HG03039 (cell line): ENCODE measurements at regions not wholly inside any gene's neighbourhood (a gene's known extent, or its start where the extent isn't known, plus 50 kb on each side); places are given as distances from the start of the nearest gene placed in this dataset.

Source experiments
- ATAC-seq: cut with Tn5 transposase; IDR thresholded peaks from one replicate; pipeline ENCODE4 v1.9.1; 2021; ENCODE audit warnings: mild to moderate bottlenecking, moderate library complexity; ENCODE audit not compliant: unreplicated experiment

DNA sequence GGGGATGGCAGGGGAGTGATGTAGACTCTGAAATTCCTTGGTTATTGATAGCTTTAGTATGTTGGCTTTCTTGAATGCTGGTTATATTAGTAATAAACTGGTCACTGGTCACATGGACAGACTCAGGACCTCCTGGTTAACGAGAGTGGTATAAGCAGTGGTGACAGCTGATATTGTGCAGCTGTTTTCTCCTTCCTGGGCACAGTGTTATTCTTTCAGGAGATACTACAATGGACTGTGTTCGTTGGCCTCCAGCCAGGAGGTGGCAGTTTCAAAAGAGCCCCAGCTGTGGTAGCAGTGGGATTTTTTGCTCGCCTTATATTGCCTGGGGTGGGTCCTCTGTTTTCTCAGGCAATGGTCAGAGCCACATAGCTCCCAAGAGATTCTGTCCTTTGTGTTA lies 181.6 kb upstream of the RBMS3 start:
- ATAC-seq = no peak

DNA sequence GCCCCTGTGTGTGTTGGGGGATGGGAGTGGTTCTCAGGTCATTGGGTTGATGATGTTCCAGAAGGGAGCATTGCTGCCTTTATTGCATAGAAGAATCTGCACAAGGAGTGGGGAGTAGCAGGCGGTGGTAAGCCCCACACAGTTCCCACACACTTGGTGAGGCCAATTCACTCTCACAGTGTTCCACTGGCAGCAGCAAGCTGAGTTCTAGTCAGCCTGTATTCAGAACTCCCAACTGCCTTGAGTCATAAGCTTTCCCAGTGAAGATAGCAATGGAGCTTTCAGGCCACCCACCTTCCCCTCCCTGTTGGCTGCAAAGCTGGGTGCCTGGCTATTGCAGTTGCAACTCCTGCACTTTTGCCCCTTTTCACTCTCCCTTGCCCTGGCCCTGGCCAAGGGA lies 181.1 kb upstream of the RBMS3 start:
- ATAC-seq = no peak

DNA sequence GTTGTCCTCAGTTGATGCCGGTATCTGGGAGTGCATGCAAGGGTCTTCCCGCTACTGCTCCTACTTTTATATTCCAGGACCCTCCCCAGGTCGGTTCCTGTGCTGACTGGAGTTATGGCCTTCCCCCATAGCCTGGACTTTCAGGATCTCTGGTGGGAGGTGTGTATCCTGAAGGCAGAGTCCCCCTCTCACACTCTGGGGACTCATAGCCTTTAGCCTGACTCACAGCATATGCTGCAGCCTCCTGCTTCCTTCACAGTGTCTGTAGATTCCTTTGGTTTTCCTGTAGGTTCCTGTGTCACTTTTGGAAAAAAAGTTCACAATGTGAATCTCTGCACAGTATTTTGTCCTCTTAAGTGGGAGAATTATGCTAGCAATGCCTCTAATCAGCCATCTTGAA lies 180.6 kb upstream of the RBMS3 start:
- no peak for ATAC-seq

DNA sequence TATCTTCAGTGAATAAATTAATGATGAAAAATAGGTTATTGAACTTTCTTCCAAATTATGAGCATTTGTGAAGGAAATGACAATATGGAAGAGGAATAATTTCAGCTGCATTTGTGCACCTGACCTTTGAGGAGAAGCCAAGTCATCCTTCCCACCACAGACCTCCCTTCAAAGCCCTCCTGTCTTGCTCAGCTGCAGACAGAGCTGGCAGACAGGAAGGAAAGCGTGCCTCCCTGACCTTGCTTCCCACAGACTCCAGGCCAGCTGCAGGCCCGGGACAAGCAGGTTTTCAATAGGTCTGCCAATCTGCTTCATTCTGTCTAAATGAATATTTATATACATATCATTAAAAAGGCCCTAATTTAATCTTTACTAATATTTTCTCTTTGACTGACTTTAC lies 152.9 kb upstream of the RBMS3 start:
- no peak for ATAC-seq

DNA sequence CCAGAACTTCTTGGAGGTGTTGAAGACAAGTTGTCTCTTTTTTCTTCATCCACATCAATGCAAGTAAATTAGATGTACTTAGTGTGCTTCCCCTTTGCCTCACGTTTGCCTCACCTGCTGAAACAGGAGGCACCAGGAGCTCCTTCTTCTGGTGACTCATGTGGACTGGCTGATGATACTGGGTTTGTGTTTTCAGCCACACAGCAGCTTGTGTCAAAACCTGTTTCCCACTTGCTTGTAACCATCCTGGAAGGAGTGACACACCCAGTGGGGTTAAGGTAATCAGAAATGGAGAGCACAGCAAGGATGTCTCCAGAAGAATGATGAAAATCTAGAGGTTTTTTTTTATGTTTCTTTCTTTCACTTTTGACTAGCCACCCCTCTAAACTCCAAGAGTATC lies 143.3 kb upstream of the RBMS3 start:
- ATAC-seq = no peak

DNA sequence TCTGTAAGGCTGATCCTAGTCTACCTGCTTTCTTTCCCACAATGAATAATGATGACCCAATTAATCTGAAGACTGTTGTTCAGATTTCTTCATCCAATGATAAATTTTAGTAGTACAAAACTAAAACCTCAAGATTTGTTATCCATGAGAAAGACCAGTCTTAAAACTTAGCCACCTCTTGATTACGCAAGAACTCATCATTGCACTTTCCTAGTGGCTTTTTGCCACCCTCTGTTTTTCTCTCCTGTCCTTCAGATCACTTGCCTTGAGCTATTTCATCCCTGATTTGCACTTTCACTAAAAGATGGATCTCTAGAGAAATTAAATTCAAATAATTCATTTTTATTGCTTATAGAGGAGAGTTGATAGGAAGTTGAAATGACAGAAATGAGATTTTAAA lies 142.7 kb upstream of the RBMS3 start:
- ATAC-seq = no peak

DNA sequence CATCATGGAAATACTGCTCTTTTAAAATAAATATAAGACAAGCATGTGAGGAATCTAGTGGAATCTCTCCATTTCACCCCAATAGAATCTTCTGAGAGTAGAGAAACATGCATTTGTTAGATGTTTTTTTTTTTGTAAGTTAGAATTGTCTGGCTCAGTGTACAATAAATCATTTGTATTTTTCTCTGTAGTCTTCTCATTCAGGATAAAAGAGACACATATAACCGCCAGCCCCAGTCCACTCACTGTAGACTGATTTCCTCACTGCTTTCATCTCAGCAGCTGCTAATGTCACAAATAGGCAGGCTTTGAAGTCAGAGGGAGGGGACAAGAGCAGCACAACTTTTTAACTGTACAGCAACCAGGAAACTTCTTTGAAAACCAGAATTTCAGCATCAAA lies 140.2 kb upstream of the RBMS3 start:
- ATAC-seq = no peak

DNA sequence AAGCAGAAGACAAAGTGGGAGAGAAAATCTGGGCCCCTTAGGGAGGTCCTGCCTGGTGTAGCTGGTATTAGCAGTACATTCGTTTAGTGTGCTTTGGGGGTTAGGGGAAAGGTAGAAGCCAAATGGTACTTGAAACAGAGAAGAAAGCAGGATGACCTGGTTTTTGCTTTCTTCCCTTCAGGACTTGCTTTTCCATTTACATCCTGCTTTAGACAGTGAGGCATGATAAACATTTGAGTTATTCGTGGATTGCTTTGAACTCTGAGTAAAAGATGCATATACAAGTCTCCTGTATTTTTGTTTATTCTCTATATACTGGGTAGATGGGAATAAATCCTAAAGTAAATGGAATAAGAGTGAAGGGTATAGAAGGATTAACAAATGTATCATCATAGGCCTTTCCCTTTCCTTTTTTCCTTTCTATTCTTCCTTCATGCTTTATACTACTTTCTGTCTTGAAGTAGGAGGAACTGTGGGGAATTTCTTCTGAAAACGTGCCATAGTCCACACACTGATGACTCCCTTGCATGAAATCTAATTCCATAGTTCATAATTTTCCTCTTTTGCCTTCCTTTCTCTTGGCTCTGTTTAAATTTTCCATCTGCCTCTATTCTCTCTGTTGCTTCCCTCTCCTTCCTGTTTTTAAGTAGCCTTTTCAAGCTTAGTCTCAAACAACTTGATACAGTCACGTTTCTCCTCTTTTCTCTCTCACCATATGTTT lies 139.5 kb upstream of the RBMS3 start:
- ATAC-seq = no peak

DNA sequence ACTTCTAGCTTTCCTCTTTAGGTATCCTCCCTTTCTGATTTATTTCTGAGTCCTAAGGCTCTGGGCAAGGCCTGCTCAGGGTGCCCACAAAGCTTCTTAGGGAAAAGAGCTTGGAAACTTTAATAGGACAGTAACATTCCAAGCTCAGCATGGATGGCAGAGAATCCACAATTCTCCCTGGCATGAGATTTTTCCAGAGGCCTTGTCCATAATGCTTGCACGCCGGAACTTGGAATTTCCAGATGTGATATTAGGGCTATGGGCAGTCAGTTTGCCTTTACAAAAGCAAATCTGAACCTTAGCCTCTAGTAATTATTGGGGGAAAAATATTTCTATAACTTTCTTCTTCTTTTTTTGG lies 139.0 kb upstream of the RBMS3 start:
- ATAC-seq = no peak

DNA sequence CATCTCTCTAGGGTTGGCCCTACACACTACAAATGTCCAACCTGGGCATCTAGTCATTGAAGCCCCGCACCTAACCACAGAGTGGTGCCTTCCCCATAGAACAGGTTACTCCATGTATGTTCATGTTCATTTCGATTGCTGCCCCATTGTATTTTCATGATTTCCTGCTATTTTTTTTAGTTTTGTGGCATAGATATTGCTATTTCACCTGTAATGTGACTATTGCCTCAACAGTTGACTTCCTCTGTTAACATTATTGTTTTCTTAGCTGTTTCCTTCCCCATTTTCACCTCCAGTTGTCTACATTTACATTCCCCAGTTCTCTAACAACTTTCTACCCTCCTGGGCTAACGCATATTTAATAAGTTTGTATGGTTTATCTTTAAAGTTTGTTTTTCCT lies 137.7 kb upstream of the RBMS3 start:
- ATAC-seq = no peak

DNA sequence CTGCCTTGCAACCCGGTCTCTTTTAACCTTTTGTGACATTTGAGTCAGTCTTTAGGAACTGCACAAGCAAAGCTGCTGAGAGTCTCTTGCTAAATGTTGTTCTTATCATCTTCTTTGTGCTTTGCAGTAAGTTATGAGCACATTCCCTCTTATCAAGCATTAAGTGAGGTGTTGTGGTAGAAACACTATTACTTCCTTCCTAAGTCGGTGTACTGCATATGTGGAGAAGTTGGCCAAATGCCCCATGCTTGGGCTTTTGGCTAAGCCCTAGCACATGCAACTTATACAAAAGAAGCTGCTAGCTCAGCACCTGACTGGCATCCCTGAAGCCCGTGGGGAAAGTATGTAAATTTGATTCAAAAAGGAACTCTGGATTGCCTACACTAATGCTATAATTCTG lies 136.5 kb upstream of the RBMS3 start:
- ATAC-seq = no peak

DNA sequence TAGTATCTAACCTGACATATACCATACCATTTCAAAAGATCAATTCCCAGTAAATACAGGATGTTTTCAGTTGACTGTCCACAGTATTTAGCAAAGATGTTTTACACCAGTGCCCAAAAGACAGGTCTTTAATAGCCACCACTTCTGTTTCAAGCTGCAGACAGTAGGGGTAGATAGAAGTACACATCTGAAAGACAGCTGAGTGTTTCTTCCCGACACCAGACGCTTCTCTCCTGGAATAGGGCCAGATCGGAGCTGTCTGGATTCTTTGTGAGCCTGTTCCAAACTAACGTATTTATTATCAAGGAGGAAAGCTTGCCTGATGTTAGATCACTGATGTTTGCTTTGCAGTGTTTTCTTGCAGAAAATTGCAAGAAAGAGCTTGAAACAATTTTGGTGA lies 136.1 kb upstream of the RBMS3 start:
- no peak for ATAC-seq

DNA sequence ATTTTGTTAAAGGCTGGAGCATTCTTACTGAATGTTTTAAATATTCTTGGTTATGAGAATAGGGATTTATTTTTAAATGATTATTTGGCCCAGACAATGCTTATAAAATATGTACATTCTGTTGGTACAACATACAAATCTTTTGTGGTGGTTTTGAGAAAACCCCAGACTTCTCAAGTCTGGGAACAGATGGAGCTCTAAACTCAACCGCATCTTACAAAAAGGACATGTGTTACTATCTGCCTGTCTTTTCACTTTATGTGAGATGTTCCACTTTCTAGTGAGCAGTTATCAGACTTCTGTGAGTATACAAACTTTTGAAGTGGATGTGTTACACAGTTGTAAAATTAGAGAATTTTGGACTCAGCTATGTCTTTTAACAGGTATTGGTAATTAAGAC lies 135.5 kb upstream of the RBMS3 start:
- no peak for ATAC-seq

DNA sequence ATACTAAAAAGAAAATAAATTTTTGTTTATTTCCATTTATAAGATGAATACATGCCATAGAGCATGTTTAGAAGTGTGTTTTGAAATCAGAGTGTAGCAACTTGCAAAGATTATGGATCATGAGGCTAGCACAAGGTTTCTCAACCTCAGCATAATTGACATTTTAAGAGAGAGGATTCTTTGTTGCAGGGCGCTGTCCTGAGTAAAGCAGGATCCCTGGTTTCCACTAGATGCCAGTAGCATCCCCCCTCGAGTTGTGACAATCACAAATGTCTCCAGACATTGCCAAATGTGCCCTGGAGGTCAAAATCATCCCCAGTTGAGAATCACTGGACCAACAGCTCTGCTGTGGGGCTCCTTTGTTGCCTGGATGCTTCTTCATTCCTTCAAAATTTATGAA lies 128.5 kb upstream of the RBMS3 start:
- no peak for ATAC-seq

DNA sequence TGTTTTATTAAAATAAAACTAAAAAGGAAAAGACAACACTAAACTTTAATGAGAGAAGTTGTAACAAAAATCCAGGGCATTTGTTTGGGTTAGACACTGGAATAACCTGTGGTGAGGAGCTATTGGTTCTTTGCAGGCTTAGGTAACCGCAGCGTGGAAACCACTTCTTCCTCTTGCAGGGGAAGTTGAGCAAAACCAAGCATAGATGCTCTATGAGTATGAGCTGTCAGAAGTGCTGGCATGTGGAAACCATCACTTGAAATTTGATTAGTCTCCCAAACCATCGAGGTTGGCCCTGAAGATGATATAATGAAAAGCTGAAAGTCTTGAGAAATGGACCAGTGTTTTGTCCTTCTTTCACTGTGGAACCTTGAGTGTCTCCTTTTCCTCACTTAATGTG lies 127.1 kb upstream of the RBMS3 start:
- ATAC-seq = no peak

DNA sequence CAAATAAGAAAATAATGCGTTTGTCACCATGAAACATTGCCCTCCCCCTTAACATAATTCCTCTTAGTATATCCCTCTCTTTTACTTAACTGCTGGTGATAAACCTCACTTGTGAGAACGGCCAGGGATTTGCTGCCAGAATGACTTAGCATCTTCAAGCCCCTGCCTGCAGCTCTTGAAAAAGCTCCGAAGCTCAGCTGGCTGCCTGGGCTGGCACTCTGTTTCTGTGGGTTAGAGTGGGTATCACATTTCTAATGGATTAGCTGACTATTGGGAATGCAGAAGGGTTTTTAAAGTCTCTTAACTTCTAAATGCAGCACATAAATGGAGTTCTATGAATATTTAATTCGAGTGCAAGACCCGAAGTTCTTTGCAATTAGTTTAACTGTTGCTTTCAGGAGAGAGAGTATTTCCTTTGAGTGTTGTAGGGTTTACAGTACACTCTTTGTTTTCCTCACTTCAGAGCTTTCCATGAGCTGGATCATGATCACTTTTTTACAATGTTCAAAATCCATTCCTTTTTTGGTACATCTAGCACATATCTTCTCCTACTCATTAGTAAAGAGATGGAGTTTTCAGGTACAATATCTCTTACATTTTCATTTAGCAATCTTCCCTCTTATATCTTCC lies 124.7 kb upstream of the RBMS3 start:
- ATAC-seq = no peak

DNA sequence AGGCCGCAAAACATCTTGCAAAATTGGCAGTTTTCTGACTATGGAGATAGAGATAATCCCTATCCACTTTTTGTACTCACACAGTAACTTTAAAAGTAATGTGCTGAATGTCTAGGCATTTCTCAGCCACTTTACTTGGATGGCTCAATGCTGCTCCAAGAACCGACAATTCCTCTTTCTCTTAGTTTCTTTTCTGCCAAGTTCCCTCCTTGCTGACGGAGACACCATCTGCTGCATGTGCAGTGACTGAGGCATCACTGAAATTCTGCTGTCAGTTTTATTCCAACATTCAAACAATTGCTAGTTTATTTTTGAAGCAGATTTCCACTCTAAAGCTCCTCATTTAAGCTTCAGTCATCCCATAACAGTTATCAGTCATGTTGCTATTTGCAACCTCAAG lies 116.0 kb upstream of the RBMS3 start:
- no peak for ATAC-seq

DNA sequence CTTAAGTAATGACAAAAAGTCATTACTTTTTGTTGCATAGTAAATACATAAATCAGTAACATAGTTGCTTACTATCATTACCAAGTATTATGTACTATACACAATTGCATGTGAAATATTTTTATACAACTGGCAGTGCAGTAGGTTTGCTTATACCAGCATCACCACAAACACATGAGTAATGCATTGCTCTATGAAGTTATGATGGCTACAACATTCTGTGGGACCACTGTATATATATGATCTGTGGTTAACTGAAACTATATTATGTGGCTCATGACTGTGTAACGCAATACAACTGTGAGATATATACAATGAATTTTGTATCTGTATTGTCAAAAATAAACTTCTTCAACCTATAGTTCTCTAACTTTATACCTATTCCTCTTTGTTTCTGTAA lies 113.7 kb upstream of the RBMS3 start:
- no peak for ATAC-seq

DNA sequence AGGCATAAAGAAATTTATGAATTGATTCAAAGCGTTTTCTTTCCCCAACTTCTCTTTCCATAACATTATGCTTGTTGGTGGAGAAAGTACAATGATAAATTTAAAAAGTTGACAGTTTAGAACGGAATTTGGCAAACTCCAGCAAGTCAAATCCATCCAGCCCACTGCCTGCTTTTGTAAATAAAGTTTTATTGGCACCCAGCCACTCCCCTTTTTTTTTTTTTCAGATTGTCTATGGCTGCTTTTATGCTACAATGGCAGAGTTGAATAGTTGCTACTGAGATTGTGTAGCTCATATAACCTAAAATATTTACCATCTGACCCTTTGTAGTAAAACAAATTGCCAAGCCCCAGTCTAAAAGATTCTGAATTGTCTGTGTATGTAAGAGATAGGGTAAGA lies 112.8 kb upstream of the RBMS3 start:
- ATAC-seq = no peak

DNA sequence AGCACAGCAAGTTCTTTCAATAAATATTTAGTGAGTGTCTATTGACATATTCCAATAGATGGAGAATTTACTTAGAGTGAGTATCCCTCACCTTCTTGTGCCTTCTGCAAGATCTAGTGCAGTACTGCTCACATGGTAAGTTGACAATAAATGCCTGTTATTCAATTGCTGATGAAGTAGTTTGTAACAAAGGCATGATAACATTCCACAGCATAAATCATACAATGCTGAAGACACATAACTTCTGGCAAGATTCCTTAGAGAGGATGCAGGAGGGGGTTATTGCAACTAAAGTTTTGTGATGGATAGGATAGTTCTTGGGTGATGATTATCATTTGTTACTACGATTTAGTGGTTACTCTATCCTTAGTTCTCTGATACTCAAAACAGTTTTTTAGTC lies 112.2 kb upstream of the RBMS3 start:
- no peak for ATAC-seq

DNA sequence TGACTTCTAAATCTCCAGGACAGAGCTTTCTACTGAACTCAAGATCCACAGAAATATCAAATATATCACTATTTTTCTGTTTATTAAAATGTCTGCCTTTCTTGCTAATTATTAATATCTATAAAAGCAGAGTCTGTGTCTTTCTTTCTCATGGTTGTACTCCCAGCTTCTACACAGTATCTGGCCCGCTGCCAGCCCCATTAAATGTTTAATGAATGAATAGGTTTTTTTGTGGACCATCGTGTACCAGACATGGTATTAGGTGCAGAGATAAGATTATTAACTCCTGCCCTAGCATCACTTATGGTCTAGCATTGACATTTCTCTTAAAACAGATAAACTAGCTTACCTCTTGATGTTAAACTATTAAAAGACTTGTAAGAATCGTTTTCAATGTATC lies 111.4 kb upstream of the RBMS3 start:
- ATAC-seq = no peak

DNA sequence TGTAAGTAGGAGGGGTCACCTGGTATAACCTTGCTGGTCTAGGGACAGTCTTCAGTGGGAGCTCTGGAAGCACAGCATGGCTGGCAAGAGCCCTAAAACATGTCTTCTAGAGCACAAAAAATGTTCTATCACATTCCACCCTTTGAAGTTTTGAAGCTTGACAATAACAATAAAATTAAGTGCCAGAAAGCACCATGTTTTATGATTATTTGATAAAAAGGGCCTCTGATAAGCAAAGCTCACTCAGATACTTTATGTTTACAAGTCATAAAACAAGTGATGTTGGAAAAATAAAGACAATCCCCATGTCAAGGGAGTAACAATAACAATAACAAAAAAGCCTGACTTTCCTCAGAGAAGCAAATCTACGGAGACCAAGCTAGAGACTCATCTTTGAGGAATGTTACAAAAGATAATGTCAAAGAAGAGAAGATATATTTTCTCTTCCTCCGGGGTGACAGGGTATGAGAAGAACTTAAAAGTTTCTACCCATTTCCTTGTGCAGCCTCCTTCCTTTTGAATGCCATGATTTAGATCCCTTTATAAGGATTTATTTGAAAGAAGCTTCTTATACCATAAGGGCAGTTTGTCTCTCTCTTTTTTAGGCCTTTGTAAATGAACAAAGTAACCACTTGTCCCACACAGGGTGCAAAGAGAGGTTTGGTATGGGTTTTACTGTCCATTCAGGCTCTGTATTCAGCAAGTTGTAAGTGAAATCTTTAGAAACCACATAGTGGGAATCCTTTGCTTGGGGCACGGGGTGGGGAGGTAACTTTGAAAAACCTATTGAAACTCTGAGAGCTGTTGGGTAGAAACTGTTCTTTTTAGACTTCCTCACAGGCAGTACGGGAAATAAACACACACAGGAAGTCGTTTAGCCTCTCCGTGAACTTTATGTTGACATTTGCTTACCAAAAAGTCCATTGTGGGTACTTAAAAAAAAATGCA lies 109.6 kb upstream of the RBMS3 start:
- no peak for ATAC-seq
